SK-N-SH treated with all-trans-retinoic acid at 6 μM for 48 hours (cell line): ENCODE measurements at regions not wholly inside any gene's neighbourhood (a gene's known extent, or its start where the extent isn't known, plus 50 kb on each side); places are given as distances from the start of the nearest gene placed in this dataset.

Experiments used
- ESRRG ChIP-seq: fragments of 250-450 bp; sonication (Bioruptor Pico); IDR thresholded peaks from 2 replicates; pipeline ENCODE4 v1.6.1; 2021; ENCODE audit warnings: mild to moderate bottlenecking
- TSHZ2 ChIP-seq: fragments of 250-450 bp; sonication (Bioruptor Pico); IDR thresholded peaks from 2 replicates; pipeline ENCODE4 v1.5.0; 2020; ENCODE audit warnings: mild to moderate bottlenecking, moderate library complexity

- no peak for TF ChIP-seq ESRRG (CRISPR knock-in tag)
- TF ChIP-seq TSHZ2 (CRISPR knock-in tag) = no peak
Observed at GRCh38 chr16:11445486-11445885, 100.2 kb downstream of the RMI2 start.
